Breast epithelium (tissue), 3 donors: ENCODE measurements at regions not wholly inside any gene's neighbourhood (a gene's known extent, or its start where the extent isn't known, plus 50 kb on each side); places are given as distances from the start of the nearest gene placed in this dataset.

Experiments used
- CTCF ChIP-seq, 3 donors: fragments of 450-650 bp; IDR thresholded peaks; one replicate each; pipeline ENCODE4 v1.5.1; 2016 to 2017; ENCODE audit warnings: antibody characterized with exemption in 3 of 3, mild to moderate bottlenecking in 3 of 3, moderate library complexity in 3 of 3
- POLR2A ChIP-seq: fragments of 450-650 bp; IDR thresholded peaks from one replicate; pipeline ENCODE4 v1.6.1; 2016; ENCODE audit warnings: antibody characterized with exemption, mild to moderate bottlenecking, moderate library complexity

GRCh38 chr16:73384506-73385089, 336.7 kb upstream of the ZFHX3 start:
- TF ChIP-seq CTCF (IDR thresholded peaks at IDR 0.05), result no peak
- TF ChIP-seq POLR2A, result no peak
